ENCODE measurements at regions not wholly inside any gene's neighbourhood (a gene's known extent, or its start where the extent isn't known, plus 50 kb on each side); places are given as distances from the start of the nearest gene placed in this dataset.

DNA sequence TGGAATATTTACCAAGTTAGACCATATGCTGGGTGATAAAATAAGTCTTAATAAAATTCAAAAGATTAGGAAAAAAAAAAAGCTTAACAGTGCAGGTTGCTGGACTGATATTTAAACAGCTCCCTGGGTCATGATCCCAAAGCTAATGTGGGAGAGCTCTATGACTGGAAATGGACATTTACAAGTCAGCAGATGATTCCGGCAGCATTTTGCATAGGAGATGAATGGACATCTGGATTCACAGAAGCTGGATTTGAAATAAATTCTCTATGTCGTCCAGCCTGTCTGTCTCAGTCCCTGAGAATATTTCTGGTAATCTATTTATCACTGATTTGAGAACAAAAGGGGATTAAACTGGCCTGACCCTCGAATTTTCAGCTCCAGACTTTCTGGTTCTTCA is 52.3 kb upstream of the KLHL25 start:
- DNase-seq (ENCODE audit: low read depth): no peak

DNA sequence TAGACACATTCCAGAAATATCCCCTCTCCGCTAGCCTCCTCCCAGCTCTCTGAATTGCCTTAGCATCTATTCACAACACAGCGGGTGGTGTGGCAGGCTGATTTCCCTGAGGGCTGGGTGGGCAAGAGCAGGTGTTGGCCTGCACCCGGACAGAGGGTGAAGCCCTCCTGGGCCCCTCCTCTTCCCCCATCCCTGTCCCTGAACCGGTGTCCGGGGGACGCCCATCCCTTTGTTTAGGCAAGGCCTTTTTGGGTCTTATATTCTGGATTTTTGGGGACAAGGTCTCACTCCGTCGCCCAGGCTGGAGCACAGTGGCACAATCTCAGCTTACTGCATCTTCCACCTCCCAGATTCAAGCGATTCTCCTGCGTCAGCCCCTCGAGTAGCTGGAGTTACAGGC is 55.2 kb upstream of the KLHL25 start:
- DNase-seq (ENCODE audit: low read depth): no peak

DNA sequence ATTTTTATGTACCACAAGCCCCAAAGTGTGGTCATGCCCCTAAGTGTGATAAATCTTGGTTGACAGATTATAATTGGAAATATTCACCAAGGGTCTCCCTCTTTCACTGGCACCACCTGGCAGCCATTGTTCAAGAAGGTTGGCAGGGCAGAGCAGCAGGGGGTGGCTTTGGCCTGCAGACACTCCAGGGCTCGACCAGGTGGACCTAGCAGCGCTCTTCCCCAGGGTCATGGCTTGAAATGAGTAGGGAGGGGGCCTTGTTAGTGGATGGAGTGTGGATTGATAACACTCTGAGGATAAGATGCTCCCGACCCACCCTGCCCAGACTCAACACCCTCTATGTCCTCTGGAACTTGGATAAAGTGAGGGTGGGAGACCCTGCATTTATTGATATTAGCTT is 58.2 kb upstream of the KLHL25 start:
- DNase-seq (ENCODE audit: low read depth): no peak

DNA sequence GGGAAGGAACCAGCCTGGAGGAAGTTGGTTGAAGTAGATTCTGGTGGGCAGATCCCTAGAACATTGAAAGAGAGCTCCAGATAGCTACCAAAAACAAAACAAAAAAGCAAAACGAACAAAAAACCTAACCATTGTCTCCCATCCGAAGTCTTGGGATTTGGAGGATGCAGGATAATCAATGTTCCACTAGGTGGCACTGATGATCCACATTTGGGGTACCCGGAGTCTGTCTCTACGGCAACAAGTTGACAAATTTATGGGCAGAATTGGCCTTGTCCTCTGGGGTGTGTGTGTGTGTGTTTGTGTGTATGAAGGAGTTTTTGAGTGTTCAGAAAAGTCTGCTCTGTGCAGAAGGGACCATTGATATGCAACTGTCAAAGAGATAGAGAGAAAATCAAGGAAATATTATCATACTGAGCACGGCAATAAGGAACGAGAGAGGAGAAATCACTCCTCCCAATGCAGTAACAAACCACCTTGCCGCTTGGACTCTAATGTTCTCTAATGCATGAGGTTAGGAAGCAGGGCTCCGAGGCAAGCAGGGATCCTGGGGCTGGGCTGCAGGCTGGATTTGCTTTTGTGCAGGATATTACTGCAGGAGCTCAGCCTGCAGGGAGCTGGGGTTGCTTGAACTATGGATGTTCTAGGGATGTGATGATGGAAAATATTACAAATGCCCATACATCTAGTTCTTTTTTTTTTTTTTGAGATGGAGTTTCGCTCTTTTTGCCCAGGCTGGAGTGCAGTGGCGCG is 59.8 kb upstream of the KLHL25 start:
- DNase-seq (ENCODE audit: low read depth): no peak

DNA sequence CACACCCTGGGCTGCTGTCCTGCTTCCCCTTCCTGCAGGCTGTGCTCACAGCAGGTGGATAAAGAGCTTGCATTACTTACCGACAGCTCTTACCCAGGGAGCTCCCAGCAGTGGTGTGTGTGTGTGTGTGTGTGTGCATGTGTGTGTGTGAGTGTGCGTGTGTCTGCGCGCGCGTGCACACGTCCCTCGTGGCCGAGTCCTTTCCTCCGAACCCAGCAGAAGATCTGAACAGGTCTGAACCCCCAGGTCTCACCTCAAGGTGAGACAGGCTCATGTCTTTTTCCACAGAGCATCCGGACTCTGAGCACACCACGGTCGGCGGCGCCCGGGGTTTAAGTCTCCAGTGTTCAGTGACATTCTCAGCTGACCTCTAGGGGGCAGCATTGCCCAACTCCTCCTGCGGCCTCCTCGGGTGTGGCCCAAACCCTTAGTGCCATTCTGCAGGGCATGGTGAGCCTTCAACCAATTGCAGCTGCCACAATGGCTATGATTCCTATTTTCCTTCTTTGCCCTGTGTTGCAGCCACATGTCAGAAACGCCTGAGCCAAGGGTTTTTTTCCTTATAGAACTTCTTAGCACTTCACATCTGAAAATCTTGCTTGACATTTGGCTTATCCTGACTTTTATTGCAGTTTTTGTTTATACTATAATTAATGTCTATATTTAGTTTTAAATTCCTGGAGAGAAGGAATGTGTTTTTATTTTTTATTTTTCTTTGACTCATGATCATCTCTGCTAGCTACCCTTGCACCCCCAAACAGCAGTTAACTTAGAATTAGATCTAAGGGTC is 64.1 kb upstream of the KLHL25 start:
- DNase-seq (ENCODE audit: low read depth): no peak

DNA sequence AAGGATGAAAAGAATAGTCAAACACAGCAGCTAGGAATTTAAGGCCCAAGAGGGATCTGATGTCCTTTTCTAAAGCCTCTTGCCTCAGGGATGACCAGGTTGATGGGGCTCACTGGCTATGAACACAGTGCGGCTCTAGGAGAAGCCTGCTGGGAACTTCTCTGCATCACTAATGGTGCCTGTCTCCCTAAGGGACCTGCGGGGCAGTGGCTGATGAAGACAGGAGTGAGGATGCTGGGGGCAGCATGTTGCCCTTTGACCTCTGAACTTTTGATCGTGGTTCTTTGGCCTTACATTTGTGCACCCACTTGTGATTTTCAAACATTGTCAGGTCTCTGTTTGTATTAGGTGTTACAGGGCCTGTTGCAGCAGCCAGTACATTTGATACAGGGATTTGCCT is 64.9 kb upstream of the KLHL25 start:
- no peak for DNase-seq (ENCODE audit: low read depth)

DNA sequence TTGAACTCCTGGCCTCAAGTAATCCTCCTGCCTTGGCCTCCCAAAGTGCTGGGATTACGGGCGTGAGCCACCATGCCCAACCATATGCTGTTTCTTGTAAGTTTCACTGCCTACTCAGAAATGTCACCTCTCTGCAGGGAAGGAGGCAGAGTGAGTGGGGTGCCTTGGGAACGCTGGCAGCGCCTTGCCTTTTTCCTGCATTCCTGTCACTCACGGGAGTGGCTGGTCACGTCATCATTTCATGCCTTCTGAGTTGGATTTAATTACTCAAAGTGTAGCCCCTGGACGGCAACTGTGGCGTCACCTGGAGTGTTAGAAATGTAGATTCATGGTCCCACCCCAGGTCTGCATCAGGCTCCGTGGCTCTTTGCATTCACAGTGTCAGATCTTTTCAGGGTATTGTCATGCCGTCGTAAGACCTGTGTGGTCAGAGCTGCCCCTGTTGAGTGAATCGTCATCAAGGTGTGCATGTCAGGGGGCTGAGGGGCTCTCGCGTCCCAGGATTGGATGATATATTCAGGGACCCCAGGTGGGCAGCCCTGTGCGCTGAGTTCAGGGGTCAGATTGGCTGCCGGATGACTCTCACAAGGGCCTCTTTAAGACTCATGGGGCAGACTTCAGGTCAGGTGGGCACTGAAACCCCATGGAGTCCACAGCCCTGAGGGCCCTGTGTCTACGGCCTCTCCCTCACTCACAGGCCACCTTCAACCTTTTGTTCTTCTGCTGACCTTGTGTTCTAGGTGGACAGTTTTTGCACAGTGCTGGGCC is 65.9 kb upstream of the KLHL25 start:
- DNase-seq (ENCODE audit: low read depth): no peak

DNA sequence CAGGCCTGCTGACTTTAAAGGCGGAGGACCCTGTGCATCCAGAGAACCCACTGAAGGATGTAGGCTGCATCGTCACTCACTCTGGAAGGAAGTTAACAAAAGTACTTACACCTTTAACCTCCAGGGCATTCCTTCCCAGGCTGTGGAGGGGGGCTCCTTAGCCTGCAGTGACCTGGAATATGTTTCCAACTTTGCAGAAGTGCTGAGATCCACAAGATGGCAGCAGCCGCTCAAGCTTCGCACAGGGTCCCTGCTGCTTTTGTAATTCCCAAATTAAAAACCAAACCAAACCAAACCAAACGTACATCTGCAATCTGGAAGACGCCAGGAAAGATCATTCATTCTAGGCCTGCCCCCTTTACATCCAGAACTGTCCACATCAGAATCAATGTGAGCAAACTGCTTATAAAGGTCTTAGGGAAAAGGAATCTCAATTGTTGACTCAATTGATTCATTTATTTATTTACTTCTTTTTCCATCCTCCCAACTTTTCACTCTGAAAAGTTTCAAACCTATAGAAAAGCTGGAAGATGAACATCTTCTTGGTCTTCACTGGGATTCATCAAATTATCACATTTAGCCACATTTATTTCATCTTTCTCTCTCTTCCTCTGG is 70.5 kb upstream of the KLHL25 start:
- no peak for DNase-seq (ENCODE audit: low read depth)

DNA sequence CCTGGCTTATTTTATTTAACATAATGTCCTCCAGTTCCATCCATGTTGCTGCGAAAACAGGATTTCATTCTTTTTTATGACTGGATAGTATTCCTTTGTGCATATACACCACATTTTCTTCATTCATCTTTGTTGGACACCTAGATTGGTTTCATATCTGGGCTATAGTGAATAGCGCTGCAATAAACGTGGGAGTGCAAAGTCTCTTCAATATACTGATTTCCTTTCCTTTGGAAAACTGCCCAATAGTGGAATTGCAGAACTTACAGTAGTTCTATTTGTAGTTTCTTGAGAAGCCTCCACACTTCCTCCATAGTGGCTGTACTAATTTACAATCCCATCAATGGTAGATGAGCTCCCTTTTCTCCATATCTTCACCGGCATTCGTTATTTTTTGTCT is 72.5 kb upstream of the KLHL25 start:
- DNase-seq (ENCODE audit: low read depth): no peak

DNA sequence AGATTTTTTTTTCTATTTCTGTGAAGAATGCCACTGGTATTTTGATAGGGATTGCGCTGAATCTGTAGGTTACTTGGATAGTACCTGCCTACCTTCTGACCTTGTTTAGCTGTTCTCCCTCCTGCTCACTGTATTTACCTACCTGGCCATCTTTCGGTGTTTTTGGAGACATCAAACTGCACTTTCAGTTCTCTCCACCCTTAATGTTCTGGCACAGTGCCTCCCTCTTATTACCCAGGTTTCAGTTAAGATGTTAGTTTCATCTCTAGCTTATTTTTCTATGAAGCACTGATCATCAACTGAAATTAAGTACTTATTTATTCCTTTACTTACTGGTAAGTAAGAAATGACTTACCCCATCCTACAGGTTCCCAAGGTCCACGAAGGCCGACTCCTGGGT is 74.4 kb upstream of the KLHL25 start:
- no peak for DNase-seq (ENCODE audit: low read depth)

DNA sequence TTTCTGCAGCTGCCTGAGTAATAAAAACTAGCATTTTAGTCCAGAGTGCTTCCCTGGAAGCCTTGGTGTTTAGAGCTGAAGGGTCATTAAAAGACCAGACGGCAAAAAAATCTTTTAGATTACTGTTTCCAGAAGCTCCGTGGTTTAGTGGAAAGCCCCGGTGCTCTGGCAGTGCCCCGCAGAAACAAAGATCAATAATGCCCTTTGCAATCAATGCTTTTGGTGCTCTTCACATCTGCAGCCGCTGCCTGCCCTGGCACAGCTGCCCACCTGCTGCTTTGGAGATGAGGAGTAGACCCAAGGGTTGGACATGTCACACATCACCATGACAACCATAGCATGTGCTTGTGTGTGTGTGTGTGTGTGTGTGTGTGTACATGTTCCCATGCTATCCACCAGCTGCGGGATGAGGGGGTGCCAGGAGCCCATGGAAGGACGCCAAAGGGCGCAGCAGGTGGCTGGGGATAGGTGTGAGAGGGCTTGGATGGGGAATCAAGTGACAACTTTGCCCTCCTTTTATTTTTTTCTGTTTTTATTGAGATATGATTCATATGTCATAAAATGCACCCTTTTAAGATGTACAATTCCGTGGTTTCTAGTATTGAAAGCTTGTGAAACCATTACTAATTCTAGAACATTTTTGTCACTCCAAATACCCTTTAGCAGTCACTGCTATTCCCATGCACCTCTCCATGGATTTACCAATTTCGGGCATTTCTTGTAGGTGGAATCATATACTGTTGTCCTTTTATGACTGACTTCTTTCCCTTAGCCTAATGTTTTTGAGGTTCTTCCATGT is 75.7 kb upstream of the KLHL25 start:
- DNase-seq (ENCODE audit: low read depth): no peak

DNA sequence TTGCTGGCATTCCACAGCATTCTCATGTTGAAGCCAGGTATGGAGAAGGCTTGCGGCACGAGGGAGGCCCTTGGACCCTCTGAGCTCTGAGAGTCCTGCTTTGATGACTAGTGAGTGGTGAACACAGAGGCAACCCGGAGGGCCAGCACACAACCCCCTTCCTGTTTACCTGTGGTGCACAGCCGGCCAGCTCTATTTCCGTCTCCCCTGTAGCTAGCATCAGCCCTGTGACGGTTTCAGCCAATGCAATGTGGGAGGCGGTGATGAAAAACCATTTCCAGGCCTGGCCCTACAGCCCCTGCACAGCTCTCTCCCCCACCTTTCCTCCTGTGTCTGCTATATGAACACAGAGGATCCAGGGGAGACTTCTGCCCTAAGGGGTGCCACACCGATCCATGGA is 76.8 kb upstream of the KLHL25 start:
- no peak for DNase-seq (ENCODE audit: low read depth)

DNA sequence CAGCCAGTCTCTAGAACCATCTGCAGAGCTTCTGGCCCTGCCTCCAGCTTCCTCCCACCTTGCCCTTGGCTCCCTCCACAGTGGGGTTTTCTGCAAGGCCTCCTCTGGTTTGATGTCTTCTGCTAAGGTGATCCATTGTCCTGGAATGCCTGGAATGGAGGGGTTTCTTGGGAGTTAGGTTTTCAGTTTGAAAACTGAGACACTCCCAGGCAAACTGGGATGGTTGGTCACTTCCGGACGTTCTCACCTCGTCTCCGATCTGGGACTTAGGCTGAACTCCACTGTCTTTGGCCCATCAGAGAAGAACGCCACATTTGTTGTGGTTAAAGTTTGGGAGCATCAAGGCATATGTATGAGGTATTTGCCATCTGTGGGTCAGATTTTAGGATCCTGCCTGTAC is 77.4 kb upstream of the KLHL25 start:
- DNase-seq (ENCODE audit: low read depth): no peak

DNA sequence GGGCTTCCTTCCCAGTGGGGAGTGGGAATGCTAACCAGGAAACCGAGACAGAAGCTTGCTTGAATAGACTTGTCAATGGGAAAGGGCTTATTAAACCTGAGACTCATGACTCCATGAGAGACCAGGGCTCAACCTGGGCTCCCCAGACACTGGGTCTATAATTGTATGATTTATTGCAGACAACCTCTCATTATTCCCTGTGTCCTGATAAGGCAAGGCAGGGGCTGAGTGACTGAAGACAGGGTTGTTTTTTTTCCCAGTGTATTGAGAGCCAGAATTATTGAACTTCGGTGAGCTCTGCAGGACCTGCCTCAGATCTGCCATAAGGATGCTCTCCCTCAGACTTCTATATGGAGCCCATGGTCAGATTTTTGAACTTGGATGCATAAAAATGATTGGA is 79.5 kb upstream of the KLHL25 start:
- no peak for DNase-seq (ENCODE audit: low read depth)

DNA sequence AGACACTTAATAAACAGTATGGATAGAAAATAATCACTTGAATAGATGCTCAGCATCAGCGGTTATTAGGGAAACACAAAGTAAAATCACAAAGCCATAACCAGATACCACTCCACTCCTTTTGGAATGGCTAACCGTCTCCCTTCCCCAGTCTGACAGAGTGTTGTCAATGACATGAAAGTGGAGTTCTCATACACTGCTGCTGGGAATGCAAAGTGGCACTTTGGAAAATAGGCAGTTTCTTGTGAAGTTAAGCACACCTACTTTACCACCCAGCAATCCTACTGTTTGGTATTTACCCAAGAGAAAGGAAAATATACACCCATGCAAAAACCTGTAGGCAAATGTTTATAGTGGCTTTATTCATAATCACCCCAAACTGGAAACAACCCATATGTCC is 81.0 kb upstream of the KLHL25 start:
- no peak for DNase-seq (ENCODE audit: low read depth)

DNA sequence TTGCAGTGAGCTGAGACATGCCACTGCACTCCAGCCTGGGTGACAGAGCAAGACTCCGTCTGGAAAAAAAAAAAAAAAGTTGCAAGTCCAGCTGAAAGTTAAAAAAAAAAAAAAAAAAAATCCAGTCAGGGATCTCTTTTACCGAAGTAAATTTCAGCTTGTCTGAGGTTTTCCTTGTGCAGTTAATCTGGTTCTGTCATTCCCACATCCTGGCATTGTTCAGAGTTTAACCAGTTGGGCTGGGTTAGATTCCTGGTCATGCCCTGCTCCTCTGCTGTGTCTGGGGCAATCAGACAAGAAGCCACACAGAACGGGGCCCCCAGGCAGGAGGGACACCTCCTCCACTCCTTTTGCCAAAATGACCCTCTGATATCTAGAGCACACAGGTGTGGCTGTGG is 84.1 kb upstream of the KLHL25 start:
- DNase-seq (ENCODE audit: low read depth): no peak

DNA sequence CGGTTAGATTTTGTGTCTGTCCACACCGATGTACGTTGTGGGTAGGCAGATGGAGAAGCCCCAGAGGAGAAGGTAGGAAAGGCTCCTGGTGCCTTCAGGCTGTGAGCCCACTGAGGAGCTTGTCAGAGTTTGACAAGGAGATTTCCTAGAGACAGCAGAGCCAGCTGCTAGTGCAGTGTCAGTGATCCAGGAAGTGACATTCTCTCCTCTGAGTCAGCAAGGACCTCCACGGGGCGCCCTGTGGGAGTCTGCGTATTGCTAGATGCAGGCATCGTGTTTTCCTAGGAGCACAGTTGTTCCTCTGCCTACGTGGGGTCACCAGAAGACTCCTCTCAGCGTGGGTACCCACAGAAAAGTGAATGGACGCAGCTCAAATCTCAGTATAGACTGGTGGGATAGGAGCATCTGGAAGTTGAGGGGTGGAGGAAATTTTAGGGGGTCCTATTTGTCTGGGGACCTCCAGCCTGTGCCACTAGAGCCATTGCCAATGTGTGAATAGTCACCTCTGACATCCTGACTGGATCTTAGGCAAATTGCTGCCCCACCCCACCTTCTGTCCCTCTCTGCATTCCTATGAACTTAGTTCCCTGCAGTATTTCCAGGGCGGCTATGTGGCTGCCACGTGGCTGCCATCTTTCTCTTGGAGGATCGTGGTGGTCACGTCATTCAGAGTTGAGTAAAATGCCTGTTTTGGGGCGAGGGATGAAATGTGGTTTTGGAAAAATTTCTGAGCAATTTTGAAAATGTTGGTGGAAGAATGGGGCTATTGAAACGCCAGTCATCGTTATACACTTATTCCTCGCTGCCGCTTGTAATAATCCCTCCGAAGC is 84.8 kb upstream of the KLHL25 start:
- DNase-seq (ENCODE audit: low read depth): no peak

DNA sequence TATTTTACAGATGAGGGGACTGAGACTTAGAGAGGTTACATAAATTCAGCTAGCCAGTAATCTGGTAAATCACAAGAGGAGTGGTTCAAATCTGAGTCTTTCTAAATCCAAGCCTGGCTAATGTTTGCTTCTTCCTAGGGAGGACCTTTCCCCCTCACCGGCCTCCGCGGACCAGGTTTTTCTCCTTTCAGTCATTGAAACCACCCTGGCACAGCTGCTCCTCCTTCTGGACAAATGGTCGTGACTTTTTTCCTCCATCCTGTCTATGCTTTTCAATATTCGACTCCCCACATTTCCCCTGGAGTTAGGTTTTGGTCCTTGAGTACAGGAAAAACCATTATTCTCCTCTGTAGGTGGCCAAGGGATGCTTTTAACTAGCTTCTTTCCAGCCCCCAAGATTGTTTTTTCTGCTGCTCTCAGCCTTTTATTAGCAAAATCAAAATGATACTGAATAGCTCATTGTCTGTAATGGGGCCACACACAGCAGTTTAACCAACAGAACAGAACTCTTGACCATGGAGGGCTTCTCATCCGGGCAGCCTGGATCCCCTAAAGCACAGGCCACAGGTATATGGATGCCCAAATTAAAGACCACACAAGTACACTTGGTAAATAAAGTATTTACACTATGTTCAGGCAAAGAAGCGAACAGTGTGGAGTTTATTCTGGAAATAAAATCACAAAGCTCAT is 85.9 kb upstream of the KLHL25 start:
- no peak for DNase-seq (ENCODE audit: low read depth)

DNA sequence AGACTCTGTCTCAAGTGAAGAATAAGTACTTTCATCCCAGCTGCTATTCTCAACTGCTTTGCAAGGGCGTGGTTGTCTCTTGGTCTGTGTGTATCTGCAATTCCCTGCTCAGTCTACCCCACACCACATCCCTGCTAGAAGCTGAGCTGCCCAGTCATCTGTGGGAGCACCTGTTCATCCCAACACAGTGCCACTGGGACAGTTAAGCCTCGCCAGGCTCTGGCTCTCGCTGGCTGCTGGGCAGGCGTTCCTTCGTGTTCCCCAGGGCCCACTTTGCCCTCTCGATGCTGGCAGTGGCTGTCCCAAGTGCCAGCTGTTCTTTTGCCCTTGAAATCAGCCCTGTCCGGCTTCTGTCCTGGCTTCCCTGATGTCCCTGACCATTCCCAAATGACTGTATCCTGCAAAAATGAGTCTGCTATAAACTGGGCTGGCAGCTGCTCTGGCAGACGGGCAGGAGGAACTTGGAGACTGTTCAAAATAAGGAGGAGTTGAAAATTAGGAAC is 91.6 kb upstream of the KLHL25 start:
- no peak for DNase-seq (ENCODE audit: low read depth)

All from HS-5 (cell line).